GM21737 (cell line): ENCODE measurements at regions not wholly inside any gene's neighbourhood (a gene's known extent, or its start where the extent isn't known, plus 50 kb on each side); places are given as distances from the start of the nearest gene placed in this dataset.

Experiments
- ATAC-seq: cut with Tn5 transposase; IDR thresholded peaks from one replicate; pipeline ENCODE4 v1.9.1; 2021; ENCODE audit warnings: mild to moderate bottlenecking, moderate library complexity; ENCODE audit not compliant: unreplicated experiment

- no peak for ATAC-seq
Observed at GRCh38 chr9:129490583-129491486, 130.1 kb downstream of the C9orf50 start.

DNA sequence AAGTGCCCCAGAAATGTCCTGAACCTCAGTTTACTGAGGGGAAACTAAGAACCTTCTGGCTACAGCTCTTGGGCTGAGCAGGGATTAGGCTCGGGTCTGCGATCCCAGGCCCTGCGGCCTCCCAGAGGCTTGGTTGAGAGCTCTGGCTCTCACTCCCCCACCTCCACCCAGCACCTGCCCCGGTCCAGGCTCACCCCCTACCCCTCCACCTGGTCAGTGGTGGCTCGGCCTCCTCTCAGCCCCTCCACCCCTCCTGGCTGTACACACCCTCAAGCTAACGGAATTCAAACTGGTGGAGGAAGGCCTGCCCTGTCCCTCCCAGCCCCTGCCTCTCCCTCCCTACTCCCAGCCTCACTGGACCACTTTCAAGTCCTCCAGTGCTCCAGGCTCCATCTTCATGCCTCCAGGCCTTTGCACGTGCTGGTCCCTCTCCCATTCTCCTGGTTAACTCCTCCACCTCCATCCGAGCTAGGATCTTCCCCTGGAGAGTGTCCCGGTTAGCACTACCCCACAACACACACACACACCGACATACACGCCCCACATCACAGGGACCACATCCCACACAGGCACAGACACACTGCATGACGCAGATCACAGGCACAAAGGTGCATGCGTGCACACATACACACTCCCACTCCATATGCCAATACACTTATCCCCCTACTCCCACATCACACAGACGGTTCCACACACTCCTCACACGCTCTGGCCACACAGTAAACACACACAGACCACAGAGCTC is 130.9 kb downstream of the C9orf50 start:
- ATAC-seq, result no peak

DNA sequence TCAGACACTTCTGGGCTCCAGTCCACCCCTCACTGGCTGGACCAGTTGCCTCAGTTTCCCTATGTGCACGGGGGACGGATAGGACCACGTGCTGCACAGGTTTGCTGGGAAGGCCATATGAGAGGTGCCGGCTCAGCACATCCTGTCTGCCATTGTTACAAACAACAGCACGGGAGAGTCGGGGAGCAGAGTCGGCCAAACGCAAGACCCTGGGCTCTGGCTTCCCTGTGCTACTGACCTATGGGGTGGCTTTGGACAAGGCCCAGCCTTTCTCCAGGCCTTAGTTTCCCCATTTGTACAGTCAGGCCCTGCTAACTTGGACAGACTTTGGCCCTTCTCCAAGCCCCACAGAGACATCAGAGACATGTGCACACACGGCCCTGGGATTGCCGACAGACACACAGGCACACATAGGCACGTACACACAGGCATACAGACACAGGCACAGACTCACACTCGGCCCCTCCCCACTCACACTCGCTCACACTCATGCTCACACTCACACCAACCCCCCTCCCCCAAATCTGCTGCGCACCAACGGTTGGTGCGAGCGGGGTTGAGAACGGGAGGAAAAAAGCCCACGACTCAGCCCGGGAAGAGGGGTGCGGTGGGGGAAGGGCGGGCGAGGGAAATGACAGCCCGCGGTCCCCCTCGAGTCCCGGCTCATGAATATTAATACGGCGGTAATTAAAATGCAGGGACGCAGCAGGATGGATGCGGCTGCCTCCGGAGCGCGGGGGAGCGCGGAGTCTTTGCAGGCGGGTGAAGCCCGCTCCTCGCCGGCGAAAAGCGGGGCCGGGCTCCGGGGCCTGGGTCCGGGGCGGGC is 133.0 kb downstream of the C9orf50 start:
- ATAC-seq, result peak; percentile 11

DNA sequence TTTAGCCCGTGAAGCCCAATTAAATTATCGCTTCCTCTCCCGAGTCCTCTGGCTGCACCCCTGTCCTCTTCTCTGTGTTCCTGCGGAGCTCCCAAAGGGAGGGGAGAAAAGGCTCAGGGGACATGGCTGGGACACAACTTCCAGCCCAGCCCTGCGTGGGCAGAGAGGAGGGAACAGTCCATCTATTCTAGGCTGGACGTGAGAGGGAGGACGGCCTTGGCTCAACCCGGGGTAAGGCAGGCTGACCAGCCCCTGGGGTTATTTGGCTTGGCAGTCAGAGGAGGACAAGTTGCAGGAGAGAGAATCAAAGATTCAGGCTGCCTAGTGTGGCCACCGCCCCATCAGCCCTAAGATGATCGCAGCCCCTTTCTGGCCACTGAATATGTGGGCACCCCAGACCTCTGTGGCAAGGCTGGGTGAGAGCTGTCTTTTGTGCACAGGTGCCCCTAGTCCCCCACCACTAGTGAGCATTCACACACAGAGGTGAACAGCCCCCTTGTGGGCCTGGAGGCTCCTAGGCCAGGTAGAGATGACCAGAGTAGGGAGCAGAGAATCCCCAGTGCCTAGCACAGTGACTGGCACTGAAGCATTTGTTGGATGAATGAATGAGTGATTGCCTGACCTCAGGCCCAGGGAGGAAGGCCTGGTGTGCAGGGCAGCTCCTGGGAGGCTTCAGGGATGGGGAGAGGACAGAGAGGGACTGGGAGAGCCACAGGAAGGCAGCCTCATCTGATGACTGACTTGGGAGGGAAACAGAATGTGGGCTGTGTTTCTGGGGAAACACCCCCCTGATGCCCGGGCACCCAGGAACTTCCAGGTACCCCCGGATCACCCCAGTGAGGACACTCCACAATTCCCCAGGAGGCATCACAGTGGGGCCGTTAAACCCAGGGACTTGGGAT is 133.9 kb downstream of the C9orf50 start:
- no peak for ATAC-seq

DNA sequence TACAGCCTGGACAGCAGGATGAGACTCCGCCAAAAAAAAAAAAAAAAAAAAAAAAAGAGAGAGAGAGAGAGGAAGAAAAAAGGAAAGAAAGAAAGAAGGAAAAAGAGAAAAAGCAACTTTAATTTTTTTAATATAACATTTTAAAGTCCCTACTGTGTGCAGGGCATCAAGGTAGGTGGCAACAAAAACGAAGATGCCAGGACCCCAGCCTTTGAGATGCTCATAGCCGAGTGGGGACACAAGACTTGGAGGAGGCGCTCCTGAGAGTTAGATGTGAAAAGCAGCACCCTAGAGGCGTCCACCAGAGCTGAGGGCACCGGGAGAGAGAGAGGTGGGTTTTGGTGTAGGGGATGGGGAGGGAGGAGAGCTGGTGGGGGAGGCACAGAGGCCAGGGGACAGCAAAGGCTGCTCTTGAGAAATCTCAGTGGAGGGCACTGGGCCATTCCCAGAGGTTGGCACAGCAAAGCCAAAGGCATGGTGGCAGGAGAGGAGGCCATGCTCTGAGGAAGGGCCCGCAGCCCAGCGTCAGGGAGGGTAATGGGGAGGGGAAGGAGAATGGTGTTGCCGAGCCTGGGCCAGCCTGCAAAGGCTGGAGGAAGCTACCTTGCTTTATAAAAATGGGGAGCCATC is 135.6 kb downstream of the C9orf50 start:
- ATAC-seq, result no peak

GRCh38 chr9:129484352-129485000 is 136.4 kb downstream of the C9orf50 start:
- no peak for ATAC-seq

DNA sequence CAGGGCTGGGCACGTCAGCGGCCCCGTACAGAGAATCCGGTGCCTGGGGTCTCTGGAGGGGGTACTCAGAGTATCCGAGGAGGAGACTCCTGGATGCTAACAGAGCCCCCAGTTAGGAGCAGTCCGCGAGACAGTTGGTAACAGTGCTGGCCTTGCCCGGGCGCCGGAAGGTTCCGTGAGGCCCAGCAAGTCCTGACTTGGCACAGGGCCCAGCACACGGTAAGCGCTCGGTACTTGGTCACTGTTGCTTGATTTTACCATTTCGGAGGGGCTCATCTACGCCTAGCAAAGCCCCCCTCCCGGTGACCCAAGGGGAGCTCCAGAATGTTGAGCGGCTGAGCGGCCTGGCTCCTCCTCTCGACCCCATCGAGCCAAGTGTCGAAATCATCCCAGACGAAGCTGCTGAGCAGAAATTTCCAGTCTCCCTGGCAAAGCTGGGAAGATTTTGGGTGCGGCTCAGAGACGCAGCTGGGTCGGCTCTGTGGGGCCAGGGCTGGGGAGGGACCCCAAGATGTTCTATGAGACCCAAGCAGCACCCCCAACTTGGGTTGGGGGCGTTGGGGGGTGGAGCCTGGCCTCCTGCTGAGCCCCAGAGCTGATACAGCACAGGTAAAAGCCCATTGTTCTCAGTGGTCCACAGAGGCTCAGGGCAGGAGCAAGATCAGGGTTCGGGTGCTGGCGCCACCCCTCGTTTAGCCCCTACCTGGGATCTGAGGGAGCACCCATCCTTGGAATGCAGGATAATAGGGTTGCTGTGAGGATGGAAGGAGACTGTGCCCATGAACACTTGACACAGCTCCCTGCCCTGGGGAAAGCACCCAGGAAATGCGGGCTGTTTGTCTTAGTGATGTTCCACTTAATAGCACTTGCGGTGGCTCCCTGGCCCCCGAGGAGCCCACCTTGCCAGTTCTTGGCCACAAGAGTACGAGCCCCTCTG is 137.2 kb downstream of the C9orf50 start:
- ATAC-seq, result no peak

GRCh38 chr9:129482521-129483414 is 138.1 kb downstream of the C9orf50 start:
- no peak for ATAC-seq

DNA sequence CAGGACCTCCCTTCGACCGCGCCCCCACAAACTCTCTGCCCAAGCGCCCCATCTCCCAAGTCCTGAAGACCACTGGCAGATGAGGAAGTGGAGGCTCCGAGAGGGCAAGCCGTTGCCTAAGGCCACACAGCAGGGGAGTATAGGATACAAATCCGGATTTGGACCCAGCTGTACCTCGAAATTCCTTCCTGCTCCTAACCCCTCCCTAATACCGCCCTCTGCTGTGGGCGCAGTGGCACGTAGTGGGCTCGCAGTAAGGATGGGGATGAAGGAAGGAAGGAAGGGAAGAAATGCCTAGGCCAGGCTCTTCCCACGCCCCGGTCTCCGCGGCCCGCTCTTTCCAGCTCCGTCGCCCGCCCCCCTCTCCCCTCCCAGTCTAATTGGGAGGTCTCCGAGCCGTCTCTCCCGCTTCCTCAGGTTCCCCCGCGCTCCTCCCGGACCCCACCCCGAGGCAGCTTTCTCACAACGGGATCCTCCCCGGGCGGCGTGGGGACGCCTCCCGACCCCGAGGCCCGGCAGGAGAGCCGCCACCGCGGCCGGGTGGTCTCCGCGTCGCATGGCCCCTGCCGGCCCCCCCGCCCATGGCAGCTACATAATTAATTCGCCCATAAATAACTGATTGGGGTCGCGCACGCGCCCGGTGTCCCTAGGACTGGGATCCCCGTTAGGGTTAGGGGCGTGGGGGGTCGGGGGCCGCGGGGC is 138.9 kb downstream of the C9orf50 start:
- ATAC-seq, result no peak

DNA sequence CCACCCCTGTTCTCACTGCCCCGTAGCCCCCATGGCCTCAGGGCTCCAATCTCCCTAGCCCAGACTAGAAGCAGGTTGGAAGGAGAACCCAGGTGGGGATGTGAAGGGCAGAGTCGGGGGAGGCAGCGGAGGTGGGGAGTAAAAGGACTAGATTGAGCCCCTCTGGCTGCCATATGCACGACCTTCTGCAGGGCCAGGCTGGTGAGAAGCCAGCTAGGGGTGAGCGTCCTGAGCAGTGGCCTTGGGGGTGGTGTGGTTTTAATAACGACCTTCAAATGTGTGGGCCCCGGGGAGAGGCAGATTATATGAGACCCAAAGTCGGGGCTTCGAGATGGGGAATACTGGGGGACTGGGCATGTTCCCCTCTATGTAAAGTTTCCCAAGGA is 139.5 kb downstream of the C9orf50 start:
- ATAC-seq, result no peak

DNA sequence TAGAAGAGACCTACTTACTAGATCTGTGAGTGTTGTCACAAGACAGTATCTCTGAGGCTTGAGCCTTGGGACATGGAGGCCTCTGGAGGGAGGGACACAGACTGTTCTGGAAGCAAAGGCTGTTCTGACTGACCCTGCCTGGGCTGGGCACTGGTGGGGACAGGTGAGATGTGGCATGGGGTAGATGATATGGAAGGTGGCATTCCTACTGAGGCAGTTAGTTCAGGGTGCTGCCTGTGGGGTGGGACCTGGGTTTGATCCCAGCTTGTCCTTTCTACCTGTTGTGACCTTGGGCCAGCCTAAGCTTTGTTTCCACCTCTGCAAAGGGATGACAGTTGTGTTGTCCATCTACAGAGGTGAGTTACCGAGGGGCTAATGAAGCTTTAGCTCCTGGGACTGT is 140.2 kb downstream of the C9orf50 start:
- ATAC-seq, result no peak

GRCh38 chr9:129480227-129480626 is 140.7 kb downstream of the C9orf50 start:
- ATAC-seq, result no peak

DNA sequence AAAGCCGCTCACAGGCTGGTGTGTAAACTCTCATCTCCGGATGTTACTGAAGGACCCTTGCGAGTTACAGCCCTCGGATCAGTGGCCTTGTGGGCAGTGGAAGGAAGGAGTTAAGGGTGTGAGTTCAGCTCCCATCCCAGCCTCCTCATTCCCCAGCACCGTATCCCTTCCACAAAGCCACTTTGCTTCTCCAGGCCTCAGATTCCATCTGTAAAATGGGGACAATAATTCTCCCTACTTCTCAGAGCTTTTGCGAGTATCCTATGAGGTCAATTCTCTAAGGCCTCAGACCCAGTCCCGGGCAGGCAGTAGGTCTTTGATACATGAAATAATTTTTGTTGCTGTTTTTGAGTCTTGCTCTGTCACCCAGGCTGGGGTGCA is 141.3 kb downstream of the C9orf50 start:
- ATAC-seq, result no peak

DNA sequence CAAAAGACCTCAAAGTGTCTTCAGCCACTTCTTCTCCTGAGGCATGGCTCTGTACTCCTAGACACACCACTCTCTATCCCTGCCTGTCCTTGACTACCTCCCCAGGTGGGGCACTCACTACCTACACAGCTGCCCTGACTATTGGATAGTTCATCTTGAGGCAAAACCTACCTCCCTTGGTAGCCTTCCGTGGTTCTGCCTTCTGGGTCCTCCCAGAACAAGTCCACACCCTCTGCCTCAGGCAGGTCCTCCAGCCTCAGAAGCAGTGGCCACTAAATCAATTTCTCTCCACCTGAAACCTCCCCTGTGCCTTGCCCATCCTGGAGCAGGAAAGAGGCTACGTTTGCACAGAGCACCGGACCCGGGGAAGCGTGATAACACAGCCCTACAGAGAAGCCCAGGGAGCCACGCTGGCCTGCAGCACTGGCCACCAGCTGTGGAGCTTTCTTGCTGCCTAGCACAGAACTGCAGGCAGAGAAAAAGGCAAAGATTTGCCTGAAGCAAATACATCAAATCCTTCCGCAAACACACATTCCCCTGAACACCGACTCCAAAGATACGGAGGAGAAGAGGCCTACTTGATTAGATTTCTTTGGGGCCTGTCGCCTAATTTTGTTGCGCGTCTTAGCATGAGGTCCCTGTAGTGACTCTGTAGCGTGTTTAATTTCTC is 141.8 kb downstream of the C9orf50 start:
- ATAC-seq, result no peak

DNA sequence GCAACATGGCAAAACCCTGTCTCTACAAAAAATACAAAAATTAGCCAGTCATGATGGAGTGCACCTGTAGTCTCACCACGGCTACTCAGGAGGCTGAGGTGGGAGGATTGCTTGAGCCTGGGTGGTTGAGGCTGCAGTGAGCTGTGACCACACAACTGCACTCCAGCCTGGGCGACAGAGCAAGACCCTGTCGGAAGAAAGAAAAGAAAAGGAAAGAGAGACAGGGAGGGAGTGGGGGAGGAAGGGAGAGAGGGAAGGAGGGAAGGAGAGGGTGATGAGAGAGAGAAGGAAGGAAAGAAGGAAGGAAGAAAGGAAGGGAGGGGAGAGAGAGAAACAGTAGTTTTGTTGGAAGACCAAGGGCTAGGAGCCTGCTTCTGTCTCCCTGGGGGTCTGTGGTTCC is 142.4 kb downstream of the C9orf50 start:
- ATAC-seq, result no peak
